H9 (cell line): ENCODE measurements at regions not wholly inside any gene's neighbourhood (a gene's known extent, or its start where the extent isn't known, plus 50 kb on each side); places are given as distances from the start of the nearest gene placed in this dataset.

Experiments
- DNase-seq: peaks from one replicate; pipeline ENCODE4 v3.0.0-alpha.2; 2017
- H2AFZ ChIP-seq: one replicate; pipeline ENCODE4 v1.6.1; 2013; ENCODE audit warnings: mild to moderate bottlenecking, low read length, control low read depth, moderate library complexity
- H2AK5ac ChIP-seq: 2 replicates; pipeline ENCODE4 v1.6.1; 2013; ENCODE audit warnings: low read length, control low read depth, mixed read lengths; ENCODE audit not compliant: insufficient read length
- H2BK120ac ChIP-seq: one replicate; pipeline ENCODE4 v1.6.1; 2013; ENCODE audit warnings: low read depth, mild to moderate bottlenecking, low read length, control low read depth, inconsistent platforms; ENCODE audit not compliant: poor library complexity, severe bottlenecking
- H2BK12ac ChIP-seq: 2 replicates; pipeline ENCODE4 v1.6.1; 2013; ENCODE audit warnings: low read length, control low read depth, mixed read lengths, low read depth; ENCODE audit not compliant: insufficient read length
- H2BK15ac ChIP-seq: 2 replicates; pipeline ENCODE4 v1.6.1; 2013; ENCODE audit warnings: low read depth, low read length, control low read depth
- H2BK20ac ChIP-seq: one replicate; pipeline ENCODE4 v1.6.1; 2013; ENCODE audit warnings: low read depth, mild to moderate bottlenecking, low read length, control low read depth, inconsistent platforms; ENCODE audit not compliant: poor library complexity, severe bottlenecking
- H2BK5ac ChIP-seq: 2 replicates; pipeline ENCODE4 v1.6.1; 2013; ENCODE audit warnings: low read length, control low read depth, mixed read lengths; ENCODE audit not compliant: insufficient read length
- H3K14ac ChIP-seq: 2 replicates; pipeline ENCODE4 v1.6.1; 2013; ENCODE audit warnings: low read length, control low read depth; ENCODE audit not compliant: insufficient read depth
- H3K18ac ChIP-seq: 2 replicates; pipeline ENCODE4 v1.6.1; 2013; ENCODE audit warnings: low read depth, mild to moderate bottlenecking, mixed read lengths, low read length, control low read depth; ENCODE audit not compliant: insufficient read length
- H3K23ac ChIP-seq: 2 replicates; pipeline ENCODE4 v1.6.1; 2013; ENCODE audit warnings: low read length, control low read depth, mixed read lengths, low read depth; ENCODE audit not compliant: insufficient read length
- H3K23me2 ChIP-seq: 2 replicates; pipeline ENCODE4 v1.6.1; 2013; ENCODE audit warnings: low read depth, mild to moderate bottlenecking, mixed read lengths, low read length, control low read depth; ENCODE audit not compliant: insufficient read length, poor library complexity, severe bottlenecking
- H3K27ac ChIP-seq: 2 replicates; pipeline ENCODE4 v1.5.1; 2013; ENCODE audit warnings: low read length, control low read depth, mixed read lengths, low read depth; ENCODE audit not compliant: insufficient read length
- H3K27me3 ChIP-seq: 2 replicates; pipeline ENCODE4 v1.6.1; 2013; ENCODE audit warnings: low read length, control low read depth, inconsistent platforms; ENCODE audit not compliant: insufficient read depth
- H3K4ac ChIP-seq: 2 replicates; pipeline ENCODE4 v1.6.1; 2013; ENCODE audit warnings: low read depth, mild to moderate bottlenecking, control low read depth, inconsistent platforms, low read length, moderate library complexity
- H3K4me1 ChIP-seq: 2 replicates; pipeline ENCODE4 v1.6.1; 2013; ENCODE audit warnings: low read length, control low read depth, inconsistent platforms; ENCODE audit not compliant: insufficient read depth
- H3K4me2 ChIP-seq: 2 replicates; pipeline ENCODE4 v1.6.1; 2013; ENCODE audit warnings: low read length, control low read depth, mixed read lengths; ENCODE audit not compliant: insufficient read length, insufficient read depth
- H3K56ac ChIP-seq: 2 replicates; pipeline ENCODE4 v1.6.1; 2013; ENCODE audit warnings: low read depth, mild to moderate bottlenecking, mixed read lengths, low read length, control low read depth; ENCODE audit not compliant: insufficient read length
- H3K79me1 ChIP-seq: 2 replicates; pipeline ENCODE4 v1.6.1; 2013; ENCODE audit warnings: low read depth, mild to moderate bottlenecking, moderate library complexity, low read length, control low read depth, inconsistent platforms; ENCODE audit not compliant: insufficient read depth, poor library complexity, severe bottlenecking
- H3K79me2 ChIP-seq: 2 replicates; pipeline ENCODE4 v1.6.1; 2013; ENCODE audit warnings: low read length, control low read depth, inconsistent platforms; ENCODE audit not compliant: insufficient read depth
- H3K9ac ChIP-seq: 2 replicates; pipeline ENCODE4 v1.6.1; 2013; ENCODE audit warnings: low read length, control low read depth, mixed read lengths; ENCODE audit not compliant: insufficient read length; ENCODE audit errors: extremely low read depth
- H3K9me3 ChIP-seq: one replicate; pipeline ENCODE4 v1.6.1; 2013; ENCODE audit warnings: low read depth, low read length, inconsistent platforms; ENCODE audit not compliant: control insufficient read depth
- H3T11ph ChIP-seq: one replicate; pipeline ENCODE4 v1.6.1; 2013; ENCODE audit warnings: mild to moderate bottlenecking, low read length, control low read depth, inconsistent platforms
- H4K20me1 ChIP-seq: one replicate; pipeline ENCODE4 v1.6.1; 2013; ENCODE audit not compliant: control insufficient read depth, insufficient read length, insufficient read depth
- H4K5ac ChIP-seq: 2 replicates; pipeline ENCODE4 v1.6.1; 2013; ENCODE audit warnings: low read depth, mild to moderate bottlenecking, mixed read lengths, low read length, control low read depth; ENCODE audit not compliant: insufficient read length
- H4K8ac ChIP-seq: replicated peaks from 2 replicates; pipeline ENCODE4 v1.6.1; 2013; ENCODE audit warnings: low read length, control low read depth, mixed read lengths, low read depth; ENCODE audit not compliant: insufficient read length
- H4K91ac ChIP-seq: 2 replicates; pipeline ENCODE4 v1.6.1; 2013; ENCODE audit warnings: low read depth, mild to moderate bottlenecking, moderate library complexity, mixed read lengths, low read length, control low read depth; ENCODE audit not compliant: insufficient read length
- H3K27ac Mint-ChIP-seq, 3 experiments: 2 replicates in 2 of 3; 3 replicates in 1 of 3; pipeline ENCODE4 v1.8.0; 2020 to 2021; ENCODE audit warnings: mixed read lengths in 3 of 3, mild to moderate bottlenecking in 1 of 3, moderate library complexity in 1 of 3
- H3K27me3 Mint-ChIP-seq: 2 replicates; pipeline ENCODE4 v1.8.0; 2021; ENCODE audit warnings: low read depth, mild to moderate bottlenecking, moderate library complexity, mixed read lengths
- H3K36me3 Mint-ChIP-seq, 3 experiments: 2 replicates in 2 of 3; 3 replicates in 1 of 3; pipeline ENCODE4 v1.8.0; 2020 to 2021; ENCODE audit warnings: low read depth in 3 of 3, mixed read lengths in 3 of 3; ENCODE audit not compliant: insufficient read depth in 1 of 3
- H3K4me1 Mint-ChIP-seq, 2 experiments: 2 replicates each; pipeline ENCODE4 v1.8.0; 2020; ENCODE audit warnings: mixed read lengths in 2 of 2
- H3K4me3 Mint-ChIP-seq, 2 experiments: 2 replicates in 1 of 2; 3 replicates in 1 of 2; pipeline ENCODE4 v1.8.0; 2020 to 2021; ENCODE audit warnings: mild to moderate bottlenecking in 2 of 2, mixed read lengths in 2 of 2, moderate library complexity in 1 of 2
- H3K9me3 Mint-ChIP-seq, 2 experiments: 2 replicates in 1 of 2; 3 replicates in 1 of 2; pipeline ENCODE4 v1.8.0; 2020; ENCODE audit warnings: mild to moderate bottlenecking in 2 of 2, mixed read lengths in 2 of 2, moderate library complexity in 1 of 2
- CTCF ChIP-seq: fragments of 200-600 bp; sonication (generic); conservative IDR thresholded peaks from 3 replicates; pipeline ENCODE4 v1.8.0; 2021; ENCODE audit warnings: antibody characterized with exemption, mild to moderate bottlenecking
- WGBS: extraction: QIAGEN DNeasy Blood & Tissue Kit; methylation state at CpG from one replicate; pipeline ENCODE4 v1.1.7; 2013; ENCODE audit warnings: missing lambda C conversion rate, low lambda C conversion rate, mixed read lengths; ENCODE audit not compliant: insufficient read length; ENCODE audit errors: extremely low coverage; 5-methylcytosine and 5-hydroxymethylcytosine counted together

GRCh38 chr4:108429662-108430061 is 190.7 kb upstream of the RPL34 start:
- no peaks in the 10 kb centered on the region for H3K9me3 ChIP-seq
- no peak overlapping the region for H3K9ac ChIP-seq
- H2BK15ac ChIP-seq, result no peak overlapping the region
- no peak overlapping the region for H4K91ac ChIP-seq
- H2BK12ac ChIP-seq, result no peak overlapping the region
- H3T11ph ChIP-seq, result no peak overlapping the region
- H3K27me3 Mint-ChIP-seq, result peaks cover 2% of the 10 kb centered on the region; the same call in 1 of the 2 replicates
- no peak overlapping the region for H2AK5ac ChIP-seq
- no peak overlapping the region for H4K5ac ChIP-seq
- no peak overlapping the region for H3K23ac ChIP-seq
- no peak overlapping the region for H3K14ac ChIP-seq
- H3K27ac ChIP-seq, result no peak overlapping the region
- H2BK5ac ChIP-seq, result no peak overlapping the region
- TF ChIP-seq CTCF, result no peak
- peaks cover 0 to under 1% of the 10 kb centered on the region in 2 experiments; a peak in 1 of 5 replicates for H3K9me3 Mint-ChIP-seq
- H4K20me1 ChIP-seq, result no peaks in the 10 kb centered on the region
- H3K27me3 ChIP-seq, result no peaks in the 10 kb centered on the region
- no peak overlapping the region for H4K8ac ChIP-seq
- no peak for DNase-seq
- no peaks in the 10 kb centered on the region for H3K79me2 ChIP-seq
- H2BK20ac ChIP-seq, result no peak overlapping the region
- no peak overlapping the region for H3K4me2 ChIP-seq
- H3K79me1 ChIP-seq, result no peaks in the 10 kb centered on the region
- H3K4me1 ChIP-seq, result no peaks in the 10 kb centered on the region
- no peaks in the 10 kb centered on the region for H3K23me2 ChIP-seq
- H3K56ac ChIP-seq, result no peak overlapping the region
- H3K4me1 Mint-ChIP-seq, result 0 out of 4 replicates have a peak, but pooled peaks cover 0 to 2% of the 10 kb centered on the region in 2 experiments
- no peak overlapping the region for H3K27ac Mint-ChIP-seq
- H3K36me3 Mint-ChIP-seq, result no peaks in the 10 kb centered on the region
- no peak overlapping the region for H3K4me3 Mint-ChIP-seq
- WGBS, result no CpG with 5 or more reads among the region's 1 CpG
- H2BK120ac ChIP-seq, result no peak overlapping the region
- H3K4ac ChIP-seq, result no peak overlapping the region
- no peak overlapping the region for H2AFZ ChIP-seq
- H3K18ac ChIP-seq, result no peak overlapping the region
